HG02870 (cell line): ENCODE measurements at regions not wholly inside any gene's neighbourhood (a gene's known extent, or its start where the extent isn't known, plus 50 kb on each side); places are given as distances from the start of the nearest gene placed in this dataset.
"Not testable (repeated sequence)": the region's sequence is repeated elsewhere in the genome, so short reads cannot be mapped to it uniquely, and the experiment has no call there.

Experiments
- ATAC-seq: cut with Tn5 transposase; IDR thresholded peaks from one replicate; pipeline ENCODE4 v1.9.1; 2021; ENCODE audit warnings: mild to moderate bottlenecking, moderate library complexity; ENCODE audit not compliant: unreplicated experiment

DNA sequence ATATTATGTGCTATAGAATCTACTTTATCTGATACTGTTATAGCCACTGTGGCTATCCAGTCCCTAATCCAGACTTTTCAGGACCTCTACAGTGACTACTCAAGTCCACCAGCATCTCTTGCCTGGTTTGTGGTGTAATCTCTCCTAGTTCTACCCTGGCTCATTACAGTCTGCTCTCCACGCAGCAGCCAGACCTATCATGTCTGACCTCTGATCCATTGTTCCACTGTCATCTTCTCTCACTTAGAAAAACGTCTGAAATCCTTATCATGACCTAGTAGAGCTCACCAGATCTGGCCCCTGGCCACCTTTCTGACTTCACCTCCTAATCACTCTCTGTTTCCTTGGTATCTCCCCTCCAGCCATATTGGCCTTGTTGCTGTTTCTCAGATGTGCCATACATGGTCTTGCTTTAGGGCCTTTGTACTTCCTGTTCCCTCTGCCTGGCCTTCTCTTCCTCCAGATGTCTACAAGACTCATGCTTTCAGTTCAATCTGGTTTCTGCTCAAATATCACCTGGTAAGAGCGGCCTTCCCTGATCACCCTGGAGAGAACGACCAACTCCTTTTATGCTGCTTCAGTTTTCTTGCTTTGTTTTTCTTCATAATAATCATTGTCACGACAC lies 475.5 kb downstream of the AACS start:
- no peak for ATAC-seq

DNA sequence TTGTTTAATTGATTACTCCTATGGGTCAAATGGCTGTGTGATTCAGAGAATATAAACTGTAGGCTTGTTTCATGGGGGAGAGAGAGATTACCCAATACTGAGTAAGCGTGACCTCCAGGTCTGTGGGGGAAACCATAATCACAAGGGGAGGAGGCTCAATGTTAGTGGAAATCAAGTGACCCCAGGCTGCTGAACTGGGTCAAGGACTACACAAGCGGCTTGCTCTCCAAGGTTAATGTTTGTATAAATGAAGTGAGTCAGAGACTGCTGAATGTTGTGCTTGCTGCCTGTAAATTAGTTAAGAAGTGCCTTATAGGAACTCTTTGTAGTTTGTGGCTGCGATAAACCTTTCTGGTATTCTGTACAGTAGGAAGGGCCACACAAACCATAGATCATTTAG lies 479.7 kb downstream of the AACS start:
- ATAC-seq = no peak

DNA sequence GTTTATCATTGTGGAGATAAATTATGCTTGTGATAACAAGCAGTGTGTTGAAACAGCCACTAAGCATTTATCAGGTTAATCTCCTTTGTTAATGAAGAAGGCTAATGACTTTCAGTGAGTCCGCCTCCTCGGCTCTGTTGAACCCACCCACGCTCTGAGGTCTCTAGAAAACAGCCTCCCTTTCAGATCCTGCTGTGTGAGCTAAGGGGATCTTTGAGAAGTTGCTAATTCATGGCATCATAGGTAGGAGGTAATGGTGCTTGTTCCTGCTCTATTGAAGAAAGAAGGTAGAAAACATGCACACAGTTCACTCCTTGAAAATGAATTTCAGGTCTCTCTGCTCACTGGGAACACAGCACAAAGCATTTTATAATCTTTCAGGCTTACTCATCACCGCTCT lies 483.9 kb downstream of the AACS start:
- ATAC-seq = no peak

DNA sequence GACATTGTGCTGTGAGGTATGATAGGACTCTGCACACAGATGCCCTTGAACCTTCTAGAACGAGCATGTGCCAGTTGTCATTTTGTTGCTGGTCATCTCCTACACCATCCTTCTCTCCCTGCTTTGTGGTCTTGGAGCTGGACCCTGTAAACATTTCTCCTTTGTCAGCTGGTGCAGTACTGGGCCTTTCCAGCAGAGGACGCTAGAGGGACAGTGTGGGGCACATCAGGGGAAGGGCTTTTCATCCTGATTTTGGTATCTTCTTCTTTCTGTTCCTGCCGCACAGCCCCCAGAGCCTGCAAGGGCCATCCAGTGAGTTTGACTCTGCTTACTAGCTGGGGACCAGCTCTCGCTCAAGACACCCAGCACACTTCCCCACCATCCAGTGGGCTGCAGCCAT lies 484.6 kb downstream of the AACS start:
- ATAC-seq = no peak

DNA sequence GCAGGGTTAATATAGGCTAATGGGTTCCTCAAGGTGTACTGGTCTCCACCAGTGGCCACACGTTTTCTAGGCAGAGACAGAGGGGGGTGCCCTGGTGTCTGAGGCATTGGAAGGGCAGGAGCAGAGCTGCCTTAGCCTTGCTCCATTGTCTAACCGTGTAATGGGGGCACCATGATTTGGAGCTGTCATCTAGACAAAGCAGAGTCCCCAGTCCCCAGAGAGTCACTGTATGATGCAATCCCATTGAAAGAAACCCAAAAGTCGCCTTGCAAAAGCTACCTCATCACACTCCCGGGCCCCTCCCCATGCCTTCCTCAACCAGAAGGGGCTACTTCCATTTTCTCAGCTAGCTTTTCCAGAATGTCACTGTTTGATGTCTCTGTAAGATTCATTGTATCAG lies 487.1 kb downstream of the AACS start:
- ATAC-seq = no peak

DNA sequence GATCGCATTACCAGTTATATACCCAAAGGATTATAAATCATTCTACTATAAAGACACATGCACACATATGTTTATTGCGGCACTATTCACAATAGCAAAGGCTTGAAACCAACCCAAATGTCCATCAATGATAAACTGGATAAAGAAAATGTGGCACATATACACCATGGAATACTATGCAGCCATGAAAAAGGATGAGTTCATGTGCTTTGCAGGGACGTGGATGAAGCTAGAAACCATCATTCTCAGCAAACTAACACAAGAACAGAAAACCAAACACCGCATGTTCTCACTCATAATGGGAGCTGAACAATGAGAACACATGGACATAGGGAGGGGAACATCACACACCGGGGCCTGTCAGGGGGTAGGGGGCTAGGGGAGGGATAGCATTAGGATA lies 495.8 kb downstream of the AACS start:
- ATAC-seq = not testable (repeated sequence)

DNA sequence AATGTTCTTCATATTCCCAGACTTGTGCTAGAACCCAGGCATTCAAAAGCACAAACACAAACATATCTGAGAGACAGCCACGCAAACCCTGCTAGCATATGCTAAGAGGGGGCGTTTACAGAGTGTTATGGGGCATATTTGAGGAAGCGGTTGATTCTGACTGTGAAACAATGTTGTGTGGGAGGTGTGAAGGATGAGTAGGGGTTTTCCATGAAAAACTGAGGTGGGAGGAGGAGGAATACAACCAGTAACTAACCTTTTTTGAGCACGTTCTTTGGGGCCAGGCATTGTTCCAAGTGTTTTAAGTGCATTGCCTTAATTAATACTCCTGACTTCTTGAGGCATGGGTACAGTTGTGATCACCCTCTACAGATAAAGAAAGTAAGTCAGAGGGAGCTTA lies 499.5 kb downstream of the AACS start:
- ATAC-seq = no peak

DNA sequence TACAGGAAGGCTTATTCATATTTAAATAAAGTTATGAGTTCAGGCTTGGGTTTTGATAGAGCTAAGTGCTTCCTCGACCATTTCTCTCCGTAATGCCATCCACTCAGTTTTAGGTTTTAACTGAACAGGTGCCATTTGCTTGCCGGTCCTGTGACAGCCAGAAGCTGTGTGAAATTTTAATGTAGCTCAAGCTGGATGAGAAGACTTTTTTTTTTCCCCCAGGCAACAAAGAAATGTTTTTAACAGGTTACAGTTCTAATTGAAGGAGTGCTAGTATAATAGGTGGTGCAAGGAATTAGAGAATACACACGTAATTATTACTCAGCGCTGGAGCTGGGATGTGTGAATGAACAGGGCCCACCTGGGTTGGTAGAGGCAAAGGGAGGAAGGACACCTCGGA lies 502.3 kb downstream of the AACS start:
- no peak for ATAC-seq

DNA sequence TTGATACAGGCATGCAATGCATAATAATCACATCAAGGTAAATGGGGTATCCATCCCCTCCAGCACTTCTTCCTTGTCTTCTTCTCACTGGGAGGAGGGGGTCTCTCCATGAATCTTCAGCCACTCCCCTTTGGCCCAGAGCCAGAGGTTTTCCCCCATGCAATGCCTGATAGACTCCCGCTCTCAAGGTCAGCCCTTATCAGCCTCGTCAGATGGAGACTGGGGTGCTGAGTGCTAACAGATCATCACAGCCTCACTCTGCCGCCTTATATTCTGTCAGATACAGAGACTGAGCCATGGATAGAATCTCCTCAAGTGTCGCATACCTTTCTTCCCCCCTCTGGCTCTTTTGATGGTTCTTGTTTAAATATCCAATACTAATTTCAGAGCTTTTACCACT lies 503.1 kb downstream of the AACS start:
- ATAC-seq = no peak

DNA sequence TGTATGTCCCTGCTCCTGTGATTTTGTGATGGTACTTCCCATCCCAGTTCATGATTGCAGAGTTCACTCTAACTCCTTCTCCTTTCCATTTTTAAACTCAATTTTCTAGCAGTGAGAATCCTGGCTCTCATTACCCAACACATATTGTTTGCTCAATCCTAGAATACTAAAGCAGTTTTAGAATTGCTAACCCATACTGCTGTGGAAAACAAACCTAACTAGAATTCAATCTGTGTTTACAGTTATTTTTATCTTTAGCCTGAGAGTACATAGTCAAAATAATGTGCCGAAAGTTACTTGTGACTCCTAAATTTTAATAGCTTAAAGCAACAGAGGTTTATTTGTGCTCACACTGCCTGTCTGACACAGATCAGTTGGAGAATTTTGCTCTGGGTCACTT lies 508.0 kb downstream of the AACS start:
- ATAC-seq = no peak

DNA sequence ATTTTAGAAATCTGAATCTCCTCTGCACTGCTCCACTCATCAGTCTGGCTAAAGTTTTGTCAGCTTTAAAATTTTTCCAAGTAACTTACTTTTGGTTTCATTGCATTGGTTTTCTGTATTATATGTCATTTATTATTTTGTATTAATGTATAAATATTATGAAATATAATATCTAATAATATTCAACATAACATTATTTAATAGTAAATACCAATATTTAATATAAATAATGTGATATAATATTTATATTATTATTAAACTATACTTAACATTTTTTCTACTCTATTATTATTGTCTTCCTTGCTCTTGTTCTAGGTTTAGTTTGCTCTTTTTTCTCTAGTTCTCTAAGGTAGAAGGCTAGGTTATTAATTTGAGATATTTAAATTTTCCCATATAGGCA lies 512.1 kb downstream of the AACS start:
- no peak for ATAC-seq

DNA sequence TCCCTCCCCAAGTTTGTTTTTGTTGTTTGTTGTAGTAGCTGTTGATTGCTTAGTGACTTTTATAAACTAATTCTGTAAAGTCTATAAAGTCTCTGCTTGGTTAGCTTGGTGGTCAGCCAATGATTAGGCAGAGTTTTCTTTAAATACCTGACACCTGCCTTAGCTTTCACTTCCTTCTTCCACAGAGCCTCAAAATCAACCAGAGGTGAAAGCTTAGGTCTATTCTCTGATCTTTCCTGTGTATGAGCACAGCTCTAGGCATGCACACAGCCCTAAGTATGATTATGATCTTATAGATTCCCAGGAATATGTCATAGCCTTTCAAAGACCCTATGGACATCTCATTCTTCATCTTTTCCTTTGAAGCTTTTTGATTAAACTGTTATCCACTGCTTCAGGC lies 514.7 kb downstream of the AACS start:
- ATAC-seq = no peak

DNA sequence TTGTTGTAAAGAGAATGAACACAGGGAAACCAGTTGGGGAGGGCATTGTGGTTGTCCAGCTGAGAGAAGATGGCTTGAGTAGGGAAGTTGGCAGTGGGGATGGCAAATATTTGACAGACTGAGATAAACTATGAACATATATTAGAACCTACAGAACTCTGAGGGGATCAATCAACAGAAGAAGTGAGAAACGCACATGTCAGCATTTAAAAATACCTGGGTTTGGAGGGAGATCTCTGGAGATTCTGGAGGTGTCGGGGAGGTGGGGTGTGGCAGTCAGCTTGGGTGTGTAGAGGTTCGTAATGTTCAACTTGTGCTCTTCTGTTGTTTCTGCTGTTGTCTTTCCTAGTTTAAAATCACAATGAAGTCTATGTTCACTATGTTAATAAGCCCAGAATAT lies 517.8 kb downstream of the AACS start:
- no peak for ATAC-seq

DNA sequence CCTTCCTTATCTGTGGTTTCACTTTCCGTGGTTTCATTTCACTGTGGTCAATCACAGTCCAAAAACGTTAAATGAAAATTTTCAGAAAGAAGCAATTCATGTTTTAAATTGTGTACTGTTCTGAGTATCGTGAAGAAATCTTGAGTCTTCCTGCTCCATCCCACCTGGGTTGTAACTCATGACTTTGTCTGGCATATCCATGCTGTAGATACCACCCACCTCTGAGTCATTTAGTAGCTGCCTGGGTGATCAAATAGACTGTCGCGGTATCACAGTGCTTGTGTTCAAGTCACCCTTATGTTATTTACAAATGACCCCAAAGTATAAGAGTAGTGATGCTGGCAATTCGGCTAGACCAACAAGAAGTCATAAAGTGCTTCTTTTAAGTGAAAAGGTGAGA lies 521.2 kb downstream of the AACS start:
- no peak for ATAC-seq

DNA sequence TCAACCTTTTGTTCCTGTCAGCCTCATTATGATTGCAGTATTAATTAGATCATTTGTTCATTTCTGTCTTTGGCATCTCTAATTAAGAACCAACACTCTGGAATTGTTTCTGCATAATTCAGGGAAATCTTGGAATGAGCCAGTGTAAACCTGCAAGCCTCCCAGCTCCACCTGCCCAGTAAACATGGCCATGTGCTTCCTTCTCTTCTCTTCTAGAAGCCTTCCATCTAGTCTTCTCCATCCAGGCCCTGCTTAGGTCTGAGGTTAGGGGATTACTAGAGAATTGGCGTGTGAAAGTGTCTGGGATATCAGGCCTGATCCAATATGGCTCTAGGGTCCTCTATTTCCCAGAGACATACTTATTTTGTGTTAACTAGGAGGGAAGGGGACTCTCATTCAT lies 528.0 kb downstream of the AACS start:
- ATAC-seq = no peak

DNA sequence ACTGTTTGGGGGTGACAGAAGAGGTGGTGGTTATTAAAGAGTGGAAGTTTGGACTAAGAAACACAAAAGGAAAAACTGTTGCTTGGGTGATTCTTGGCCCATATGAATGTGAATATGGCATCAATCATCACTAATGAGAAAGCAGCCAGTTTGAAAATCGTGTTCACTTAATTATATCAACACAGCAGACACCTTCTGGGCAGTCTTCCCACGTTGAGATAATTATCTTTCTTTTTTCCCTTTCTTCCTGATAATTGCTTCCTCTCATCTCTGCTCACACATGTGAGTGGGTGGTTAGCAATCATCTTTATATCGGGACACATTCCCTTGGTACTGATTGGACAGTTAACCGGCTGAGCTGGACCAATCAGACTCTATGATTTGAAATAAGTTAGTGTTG lies 539.7 kb downstream of the AACS start:
- no peak for ATAC-seq

DNA sequence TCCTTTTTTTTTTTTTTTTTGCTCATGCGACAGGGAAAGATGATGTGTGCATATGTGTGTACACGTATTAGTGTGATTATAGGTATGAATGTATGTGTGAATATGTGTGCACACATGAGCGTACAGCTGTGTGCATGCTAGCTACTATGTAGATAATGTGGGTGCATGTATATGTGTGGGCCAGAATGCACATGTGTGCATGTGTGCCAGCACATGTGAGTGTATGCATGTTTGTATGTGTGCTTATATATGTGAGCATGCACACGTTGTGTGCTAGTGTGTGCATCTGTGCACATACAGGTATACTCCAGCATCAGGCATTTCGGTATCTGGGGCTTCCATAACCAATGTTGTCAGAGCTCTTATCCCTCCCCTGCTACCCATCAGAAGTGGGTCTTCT lies 541.1 kb downstream of the AACS start:
- ATAC-seq = no peak

DNA sequence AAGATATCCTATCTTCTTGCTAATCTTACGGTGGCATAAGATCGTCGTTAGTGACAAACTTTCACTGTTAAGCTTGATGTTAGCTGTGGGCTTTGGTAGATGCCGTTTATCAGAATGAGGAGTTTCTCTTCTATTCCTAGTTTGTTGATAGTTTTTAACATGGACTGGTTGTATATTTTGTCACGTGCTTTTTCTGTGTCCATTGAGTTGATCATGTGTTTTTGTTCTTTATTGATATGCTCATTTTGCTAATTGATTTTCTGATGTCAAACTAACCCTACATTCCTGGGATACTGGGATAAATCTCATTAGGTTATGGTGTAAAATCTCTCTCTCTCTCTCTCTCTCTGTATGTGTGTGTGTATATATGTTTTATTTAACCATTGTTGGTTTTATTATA lies 545.1 kb downstream of the AACS start:
- no peak for ATAC-seq

DNA sequence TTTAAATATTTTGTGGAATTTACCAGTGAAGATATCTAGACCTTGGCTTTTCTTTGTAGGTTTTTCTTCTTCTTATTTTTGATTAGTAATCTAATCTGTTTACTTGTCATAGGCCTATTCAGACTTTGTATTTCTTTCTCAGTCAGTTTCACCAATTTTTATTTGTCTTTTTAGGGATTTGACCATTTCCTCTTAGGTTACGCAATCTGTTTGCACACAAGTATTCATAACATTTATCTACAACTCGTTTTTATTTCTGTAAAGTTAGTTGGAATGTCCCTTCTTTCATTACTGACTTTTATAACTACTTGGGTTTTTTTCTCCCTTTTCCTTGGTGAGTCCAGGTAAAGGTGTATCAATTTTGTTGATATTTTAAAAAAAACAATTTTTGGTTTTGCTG lies 545.7 kb downstream of the AACS start:
- no peak for ATAC-seq

DNA sequence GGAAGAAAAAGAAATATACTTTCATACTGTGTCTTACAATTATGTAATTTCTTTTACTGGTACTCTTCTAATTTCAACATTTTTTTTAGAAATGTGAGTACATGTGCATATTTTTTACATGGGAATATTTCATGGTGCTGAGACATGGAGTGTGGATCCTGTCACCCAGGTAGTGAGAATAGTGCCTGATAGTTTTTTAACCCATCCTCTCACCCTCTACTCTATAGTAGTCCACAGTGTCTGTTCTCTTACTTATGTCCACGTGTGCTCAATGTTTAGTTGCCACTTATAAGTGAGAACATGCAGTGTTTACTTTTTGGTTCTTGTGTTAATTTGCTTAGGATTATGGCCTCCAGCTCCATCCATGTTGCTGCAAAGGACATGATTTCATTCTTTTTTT lies 548.8 kb downstream of the AACS start:
- ATAC-seq = no peak

DNA sequence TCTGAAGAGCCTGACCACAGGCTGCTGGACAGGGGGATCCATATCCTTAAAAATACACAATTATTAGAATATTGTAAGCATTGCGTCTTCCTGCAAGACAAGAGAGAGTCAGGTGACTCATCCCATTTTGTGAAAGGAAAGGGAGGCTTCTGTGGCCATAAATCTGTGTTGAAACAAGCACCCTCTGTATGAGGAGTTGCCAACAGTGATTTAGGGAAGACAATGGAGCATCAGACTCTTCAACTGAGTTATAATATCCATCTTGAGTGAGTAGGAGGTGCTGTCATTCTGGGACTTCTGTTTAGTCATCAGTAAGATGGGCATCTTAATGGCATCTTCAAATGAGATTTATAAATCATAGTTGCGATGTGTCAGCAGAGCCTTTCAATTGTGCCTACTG lies 554.5 kb downstream of the AACS start:
- ATAC-seq = no peak

DNA sequence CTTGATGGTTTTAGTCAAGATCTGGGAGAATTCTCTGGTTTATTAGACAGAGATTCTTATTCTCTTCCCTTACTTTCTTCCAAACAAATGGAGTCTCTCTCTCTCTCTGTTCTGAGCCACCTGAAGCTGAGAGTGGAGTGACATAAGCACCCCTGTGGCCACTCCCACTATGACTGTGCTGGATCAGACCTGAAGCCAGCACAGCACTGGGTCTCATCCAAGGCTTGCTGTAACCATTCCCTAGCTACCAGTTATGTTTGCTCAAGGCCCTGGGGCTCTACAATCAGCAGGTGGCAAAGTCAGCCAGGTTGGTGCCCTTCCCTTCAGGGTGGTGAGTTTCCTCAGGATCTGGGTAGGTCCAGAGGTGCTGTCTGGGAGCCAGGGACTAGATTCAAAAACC lies 568.5 kb downstream of the AACS start:
- no peak for ATAC-seq

DNA sequence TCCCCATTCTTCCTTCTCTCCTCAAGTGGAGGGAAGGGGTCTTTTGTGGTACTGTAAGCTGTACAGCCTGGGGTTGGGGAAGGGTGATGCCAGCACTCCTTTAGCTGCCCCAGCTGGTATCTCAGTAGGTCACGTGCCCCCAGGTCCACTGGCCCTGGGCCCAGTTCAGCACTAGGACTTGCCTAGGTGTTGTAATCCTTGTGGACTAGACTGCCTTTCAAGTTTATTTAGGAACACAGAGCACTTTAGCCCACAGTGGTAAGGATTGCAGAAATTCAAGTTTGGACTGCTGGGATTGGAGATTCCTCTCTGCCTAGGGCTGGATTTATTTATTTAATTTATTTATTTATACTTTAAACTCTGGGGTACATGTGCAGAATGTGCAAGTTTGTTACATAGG lies 569.6 kb downstream of the AACS start:
- no peak for ATAC-seq

DNA sequence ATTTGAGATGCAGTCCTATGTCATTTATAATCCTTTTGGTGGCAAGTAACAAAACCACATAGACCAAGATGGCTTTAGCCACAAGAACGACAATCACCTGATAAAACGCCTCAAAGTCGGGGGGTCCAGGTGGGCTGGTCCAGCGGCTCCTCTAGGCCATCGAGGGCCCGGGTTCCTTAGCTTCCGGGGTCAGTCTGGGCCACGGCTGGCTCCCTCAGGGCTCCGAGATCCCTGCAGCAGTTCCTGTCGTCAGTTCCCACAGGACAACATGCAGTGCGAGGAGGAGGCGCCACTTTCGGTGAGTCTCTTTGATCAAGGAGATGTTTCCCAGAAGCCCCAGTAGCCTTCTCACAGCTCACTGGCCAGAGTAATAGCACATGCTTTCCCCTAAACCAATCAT lies 574.6 kb downstream of the AACS start:
- no peak for ATAC-seq
